WTC11 (cell line): ENCODE measurements at regions not wholly inside any gene's neighbourhood (a gene's known extent, or its start where the extent isn't known, plus 50 kb on each side); places are given as distances from the start of the nearest gene placed in this dataset.

ENCODE experiments used
- ATAC-seq: fragments of 200-7000 bp; cut with Tn5 transposase; 2 replicates; pipeline ENCODE4 v1.10.0; 2021; ENCODE audit warnings: mild to moderate bottlenecking, moderate library complexity
- CTCF ChIA-PET: fragments of 300-600 bp; sonication (Branson Sonifier 250); formaldehyde crosslinking; loops from one replicate; lab custom pipeline; 2021; ENCODE audit warnings: antibody characterized with exemption; lab: Charles Lee
- POLR2A ChIA-PET: fragments of 350-600 bp; sonication (Branson Sonifier 250); formaldehyde crosslinking; loops from one replicate; lab custom pipeline; 2021; ENCODE audit warnings: antibody characterized with exemption; lab: Charles Lee
- DNase-seq: peaks from one replicate; pipeline ENCODE4 v3.0.0; 2021; ENCODE audit warnings: low spot score
- H3K27ac Mint-ChIP-seq: 2 replicates; pipeline ENCODE4 v1.8.0; 2021; ENCODE audit warnings: mixed read lengths
- H3K27me3 Mint-ChIP-seq: 2 replicates; pipeline ENCODE4 v1.8.0; 2021; ENCODE audit warnings: low read depth, mild to moderate bottlenecking, moderate library complexity, mixed read lengths
- H3K36me3 Mint-ChIP-seq: 2 replicates; pipeline ENCODE4 v1.8.0; 2021; ENCODE audit warnings: mixed read lengths
- H3K4me1 Mint-ChIP-seq: 2 replicates; pipeline ENCODE4 v1.8.0; 2022; ENCODE audit warnings: mixed read lengths
- H3K4me3 Mint-ChIP-seq: 2 replicates; pipeline ENCODE4 v1.8.0; 2021; ENCODE audit warnings: mild to moderate bottlenecking, moderate library complexity, mixed read lengths
- H3K9me3 Mint-ChIP-seq: 2 replicates; pipeline ENCODE4 v1.8.0; 2021; ENCODE audit warnings: mixed read lengths
- AR ChIP-seq: fragments of 250-450 bp; sonication (Bioruptor Pico); IDR thresholded peaks from 2 replicates; pipeline ENCODE4 v1.9.0; 2021; ENCODE audit warnings: mild to moderate bottlenecking
- ATF6 ChIP-seq: sonication (generic); formaldehyde crosslinking; IDR thresholded peaks from 2 replicates; pipeline ENCODE4 v1.8.1; 2023; ENCODE audit warnings: mild to moderate bottlenecking, missing genetic modification reagents
- CBFB ChIP-seq: sonication (generic); formaldehyde crosslinking; IDR thresholded peaks from 2 replicates; pipeline ENCODE4 v1.8.1; 2022; ENCODE audit warnings: mild to moderate bottlenecking, low read depth, missing genetic modification reagents
- ERG ChIP-seq: fragments of 250-450 bp; sonication (Bioruptor Pico); IDR thresholded peaks from 2 replicates; pipeline ENCODE4 v1.8.0; 2021; ENCODE audit warnings: mild to moderate bottlenecking
- ESRRA ChIP-seq: sonication (generic); formaldehyde crosslinking; IDR thresholded peaks from 2 replicates; pipeline ENCODE4 v1.8.1; 2022; ENCODE audit warnings: mild to moderate bottlenecking, missing genetic modification reagents, borderline replicate concordance
- ETV6 ChIP-seq: sonication (generic); formaldehyde crosslinking; IDR thresholded peaks from 2 replicates; pipeline ENCODE4 v1.8.1; 2022; ENCODE audit warnings: mild to moderate bottlenecking, missing genetic modification reagents
- HMGXB4 ChIP-seq: sonication (generic); formaldehyde crosslinking; IDR thresholded peaks from 2 replicates; pipeline ENCODE4 v1.8.1; 2023; ENCODE audit warnings: mild to moderate bottlenecking, moderate library complexity, missing genetic modification reagents
- MLX ChIP-seq: sonication (generic); formaldehyde crosslinking; IDR thresholded peaks from 2 replicates; pipeline ENCODE4 v1.8.1; 2023; ENCODE audit warnings: mild to moderate bottlenecking, missing genetic modification reagents, moderate library complexity
- MXD4 ChIP-seq: fragments of 250-450 bp; sonication (Bioruptor Pico); IDR thresholded peaks from 2 replicates; pipeline ENCODE4 v1.8.0; 2021; ENCODE audit warnings: mild to moderate bottlenecking, moderate library complexity, borderline replicate concordance
- MYBL2 ChIP-seq: sonication (generic); formaldehyde crosslinking; IDR thresholded peaks from 2 replicates; pipeline ENCODE4 v1.8.1; 2023; ENCODE audit warnings: mild to moderate bottlenecking, moderate library complexity, missing genetic modification reagents
- NFATC4 ChIP-seq: fragments of 250-450 bp; sonication (Bioruptor Pico); IDR thresholded peaks from 2 replicates; pipeline ENCODE4 v1.9.0; 2021; ENCODE audit warnings: mild to moderate bottlenecking
- NFE2L1 ChIP-seq: sonication (generic); formaldehyde crosslinking; IDR thresholded peaks from 2 replicates; pipeline ENCODE4 v1.8.1; 2023; ENCODE audit warnings: missing genetic modification reagents
- NR2C2 ChIP-seq: sonication (generic); formaldehyde crosslinking; IDR thresholded peaks from 2 replicates; pipeline ENCODE4 v1.8.0; 2022; ENCODE audit warnings: mild to moderate bottlenecking, missing genetic modification reagents
- PRDM15 ChIP-seq: sonication (generic); formaldehyde crosslinking; IDR thresholded peaks from 2 replicates; pipeline ENCODE4 v1.8.0; 2022; ENCODE audit warnings: missing genetic modification reagents
- PREB ChIP-seq: sonication (generic); formaldehyde crosslinking; IDR thresholded peaks from 2 replicates; pipeline ENCODE4 v1.8.1; 2022; ENCODE audit warnings: mild to moderate bottlenecking, missing genetic modification reagents, moderate library complexity, borderline replicate concordance
- ZNF219 ChIP-seq: sonication (generic); formaldehyde crosslinking; IDR thresholded peaks from 2 replicates; pipeline ENCODE4 v1.8.0; 2023; ENCODE audit warnings: missing genetic modification reagents, mild to moderate bottlenecking, borderline replicate concordance
- ZNF263 ChIP-seq: sonication (generic); formaldehyde crosslinking; IDR thresholded peaks from 2 replicates; pipeline ENCODE4 v1.8.1; 2022; ENCODE audit warnings: low read depth, mild to moderate bottlenecking, moderate library complexity, missing genetic modification reagents
- ZNF416 ChIP-seq: fragments of 250-450 bp; sonication (Bioruptor Pico); IDR thresholded peaks from 2 replicates; pipeline ENCODE4 v1.9.0; 2021; ENCODE audit warnings: mild to moderate bottlenecking, inconsistent platforms
- ZNF671 ChIP-seq: fragments of 250-450 bp; sonication (Bioruptor Pico); IDR thresholded peaks from 2 replicates; pipeline ENCODE4 v1.8.0; 2021; ENCODE audit warnings: mild to moderate bottlenecking

GRCh38 chr14:39863441-39863840, 431.2 kb upstream of the FBXO33 start (continued):
- TF ChIP-seq ETV6 (CRISPR knock-in tag) (no peak), NFATC4 (CRISPR knock-in tag) (no peak), ATF6 (CRISPR knock-in tag) (no peak), NFE2L1 (no peak), NR2C2 (CRISPR knock-in tag) (no peak), MXD4 (no peak), ZNF219 (no peak), PREB (CRISPR knock-in tag) (no peak), PRDM15 (CRISPR knock-in tag) (no peak)

- no peak overlapping the region for H3K27ac Mint-ChIP-seq
- peaks cover 10% of the 10 kb centered on the region for H3K4me1 Mint-ChIP-seq
- no peak for DNase-seq
These were observed 429.5 kb upstream of the FBXO33 start for GRCh38 chr14:39861696-39862095.

More at GRCh38 chr14:39861696-39862095, 429.5 kb upstream of the FBXO33 start:
- ATAC-seq = no peak
- ChIA-PET CTCF (no interaction called here), POLR2A (interaction anchor here (0.6 kb wide), 1 partner anchor 184 kb away, joined by 3 read pairs; no protein-coding TSS in a partner anchor)
- no peak overlapping the region for H3K4me3 Mint-ChIP-seq
- TF ChIP-seq ESRRA (CRISPR knock-in tag) (no peak), AR (no peak), ERG (CRISPR knock-in tag) (no peak), HMGXB4 (CRISPR knock-in tag) (no peak), ZNF416 (CRISPR knock-in tag) (no peak), ZNF671 (CRISPR knock-in tag) (no peak), ZNF263 (CRISPR knock-in tag) (no peak), CBFB (CRISPR knock-in tag) (no peak), MYBL2 (CRISPR knock-in tag) (no peak), MLX (CRISPR knock-in tag) (no peak)
- H3K36me3 Mint-ChIP-seq = no peaks in the 10 kb centered on the region
- H3K9me3 Mint-ChIP-seq = peaks cover 4% of the 10 kb centered on the region; the same call in 1 of the 2 replicates
- no peaks in the 10 kb centered on the region for H3K27me3 Mint-ChIP-seq
